BE2C (cell line): ENCODE measurements at regions not wholly inside any gene's neighbourhood (a gene's known extent, or its start where the extent isn't known, plus 50 kb on each side); places are given as distances from the start of the nearest gene placed in this dataset.

ENCODE experiments used
- DNase-seq: peaks from one replicate; pipeline ENCODE4 v3.0.0-alpha.2; 2020
- H3K27me3 ChIP-seq: fragments of 250-450 bp; sonication (Bioruptor Pico); 2 replicates; pipeline ENCODE4 v1.5.1; 2020; ENCODE audit warnings: mild to moderate bottlenecking
- H3K36me3 ChIP-seq: fragments of 250-450 bp; sonication (Bioruptor Pico); 2 replicates; pipeline ENCODE4 v1.5.1; 2020; ENCODE audit warnings: mild to moderate bottlenecking
- H3K4me1 ChIP-seq: fragments of 250-450 bp; sonication (Bioruptor Pico); 2 replicates; pipeline ENCODE4 v1.5.1; 2020
- H3K4me3 ChIP-seq: 2 replicates; pipeline ENCODE4 v1.5.1; 2011; ENCODE audit warnings: low read depth, low read length
- H3K9me3 ChIP-seq: fragments of 250-450 bp; sonication (Bioruptor Pico); 2 replicates; pipeline ENCODE4 v1.5.1; 2020
- CTCF ChIP-seq: IDR thresholded peaks from 2 replicates; pipeline ENCODE4 v1.5.1; 2012; ENCODE audit warnings: mild to moderate bottlenecking, low read depth, low read length

- DNase-seq = no peak
- H3K36me3 ChIP-seq = no peaks in the 10 kb centered on the region
- no peaks in the 10 kb centered on the region for H3K9me3 ChIP-seq
- H3K4me3 ChIP-seq = no peak overlapping the region
- H3K27me3 ChIP-seq = peaks cover 3% of the 10 kb centered on the region; the same call in 1 of the 2 replicates
- TF ChIP-seq CTCF = no peak
- H3K4me1 ChIP-seq = 0 out of 2 replicates have a peak, but pooled peaks cover 2% of the 10 kb centered on the region
Measured at GRCh38 chr5:112686675-112687074, 51.0 kb upstream of the APC start.

DNA sequence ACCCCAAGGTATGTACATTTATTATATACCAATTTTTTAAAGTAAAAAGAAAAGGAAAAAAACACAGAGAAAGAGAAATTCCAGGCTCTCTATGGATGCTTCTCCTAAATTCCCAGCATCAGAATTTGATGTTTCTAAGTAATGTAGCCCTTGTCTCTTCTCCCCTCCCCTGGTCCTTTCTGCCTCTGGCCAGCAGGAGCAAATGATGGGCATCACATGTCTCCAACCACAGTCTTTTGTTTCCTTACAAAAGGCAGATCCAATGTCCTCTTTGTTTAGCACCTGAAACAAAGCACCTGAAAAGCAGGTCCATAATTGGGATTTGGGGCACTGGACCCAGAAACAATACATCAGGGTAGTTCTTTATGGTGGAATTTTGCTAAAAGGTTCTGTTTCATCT lies 50.4 kb upstream of the APC start:
- 0 out of 2 replicates have a peak, but pooled peaks cover 2% of the 10 kb centered on the region for H3K4me1 ChIP-seq
- DNase-seq = no peak
- H3K36me3 ChIP-seq = no peaks in the 10 kb centered on the region
- no peak overlapping the region for H3K4me3 ChIP-seq
- peaks cover 3% of the 10 kb centered on the region; the same call in 1 of the 2 replicates for H3K27me3 ChIP-seq
- no peak for TF ChIP-seq CTCF
- H3K9me3 ChIP-seq = no peaks in the 10 kb centered on the region
